Mammary epithelial cell (primary cell): ENCODE measurements at regions not wholly inside any gene's neighbourhood (a gene's known extent, or its start where the extent isn't known, plus 50 kb on each side); places are given as distances from the start of the nearest gene placed in this dataset.

Experiments
- CTCF ChIP-seq, 2 donors: IDR thresholded peaks in 1 of 2; conservative IDR thresholded peaks in 1 of 2; 2 replicates each; pipeline ENCODE4 v1.5.1; 2011 to 2012; ENCODE audit warnings: inconsistent platforms in 2 of 2, low read length in 2 of 2, mild to moderate bottlenecking in 2 of 2, control low read depth in 1 of 2, low read depth in 1 of 2; ENCODE audit not compliant: insufficient read depth in 1 of 2; ENCODE audit errors: extremely low read depth in 1 of 2
- EZH2 ChIP-seq: IDR thresholded peaks from 2 replicates; pipeline ENCODE4 v1.6.1; 2012; ENCODE audit warnings: low read length, inconsistent platforms, borderline replicate concordance

- no peak for TF ChIP-seq CTCF (conservative IDR thresholded peaks at IDR 0.05 in 1 of 2, IDR thresholded peaks at IDR 0.05 in 1 of 2; ENCODE audit: extremely low read depth in 1 of 2, insufficient read depth in 1 of 2, low read depth in 1 of 2, low read length in 2 of 2)
- no peak for TF ChIP-seq EZH2
Measured at GRCh38 chr17:28256370-28256769, 62.6 kb upstream of the TMEM97 start.
